Osteocyte (in vitro differentiated cells): ENCODE measurements at regions not wholly inside any gene's neighbourhood (a gene's known extent, or its start where the extent isn't known, plus 50 kb on each side); places are given as distances from the start of the nearest gene placed in this dataset.

Experiments used
- DNase-seq: peaks from one replicate; pipeline ENCODE4 v3.0.0; 2021; ENCODE audit warnings: mixed read lengths; ENCODE audit not compliant: unreplicated experiment; ENCODE audit errors: extremely low spot score
- H3K27ac Mint-ChIP-seq: one replicate; pipeline ENCODE4 v1.8.0; 2021; ENCODE audit warnings: mild to moderate bottlenecking, mixed read lengths; ENCODE audit not compliant: unreplicated experiment
- H3K27me3 Mint-ChIP-seq: one replicate; pipeline ENCODE4 v1.8.0; 2021; ENCODE audit warnings: mixed read lengths; ENCODE audit not compliant: unreplicated experiment
- H3K36me3 Mint-ChIP-seq: one replicate; pipeline ENCODE4 v1.8.0; 2021; ENCODE audit warnings: mixed read lengths; ENCODE audit not compliant: unreplicated experiment
- H3K4me1 Mint-ChIP-seq: one replicate; pipeline ENCODE4 v1.8.0; 2021; ENCODE audit warnings: mixed read lengths; ENCODE audit not compliant: unreplicated experiment
- H3K4me3 Mint-ChIP-seq: one replicate; pipeline ENCODE4 v1.8.0; 2021; ENCODE audit warnings: mild to moderate bottlenecking, moderate library complexity, mixed read lengths; ENCODE audit not compliant: unreplicated experiment
- H3K9me3 Mint-ChIP-seq: one replicate; pipeline ENCODE4 v1.8.0; 2021; ENCODE audit warnings: mixed read lengths; ENCODE audit not compliant: unreplicated experiment
- CTCF ChIP-seq: fragments of 200-600 bp; sonication (generic); IDR thresholded peaks from 2 replicates; pipeline ENCODE4 v1.5.0; 2021; ENCODE audit warnings: antibody characterized with exemption, mild to moderate bottlenecking, moderate library complexity

GRCh38 chr15:47998619-47999019, 122.2 kb upstream of the SLC24A5 start:
- H3K27ac Mint-ChIP-seq, result no peak overlapping the region
- TF ChIP-seq CTCF, result no peak
- no peaks in the 10 kb centered on the region for H3K36me3 Mint-ChIP-seq

GRCh38 chr15:48001393-48002039, 119.3 kb upstream of the SLC24A5 start:
- peaks cover 7% of the 10 kb centered on the region for H3K27me3 Mint-ChIP-seq
- H3K27ac Mint-ChIP-seq, result no peak overlapping the region
- H3K4me1 Mint-ChIP-seq, result peaks cover 15% of the 10 kb centered on the region
- TF ChIP-seq CTCF, result no peak
- H3K4me3 Mint-ChIP-seq, result no peak overlapping the region
- H3K9me3 Mint-ChIP-seq, result no peaks in the 10 kb centered on the region
- no peak for DNase-seq
- H3K36me3 Mint-ChIP-seq, result no peaks in the 10 kb centered on the region

More at GRCh38 chr15:47998619-47999019, 122.2 kb upstream of the SLC24A5 start:
- Mint-ChIP-seq H3K27me3 (peaks cover 11% of the 10 kb centered on the region), H3K4me3 (no peak overlapping the region), H3K9me3 (no peaks in the 10 kb centered on the region), H3K4me1 (no peaks in the 10 kb centered on the region)
- DNase-seq, result no peak

- peaks cover 7% of the 10 kb centered on the region for H3K27me3 Mint-ChIP-seq
- no peak overlapping the region for H3K4me3 Mint-ChIP-seq
- no peaks in the 10 kb centered on the region for H3K36me3 Mint-ChIP-seq
- H3K4me1 Mint-ChIP-seq, result peaks cover 19% of the 10 kb centered on the region
- H3K9me3 Mint-ChIP-seq, result no peaks in the 10 kb centered on the region
- TF ChIP-seq CTCF, result no peak
- no peak overlapping the region for H3K27ac Mint-ChIP-seq
- DNase-seq, result no peak
These were observed 118.0 kb upstream of the SLC24A5 start for GRCh38 chr15:48002767-48003166.

- no peak overlapping the region for H3K4me3 Mint-ChIP-seq
- H3K4me1 Mint-ChIP-seq, result peaks cover 19% of the 10 kb centered on the region
- no peaks in the 10 kb centered on the region for H3K9me3 Mint-ChIP-seq
- no peaks in the 10 kb centered on the region for H3K36me3 Mint-ChIP-seq
- no peak for DNase-seq
- peaks cover 7% of the 10 kb centered on the region for H3K27me3 Mint-ChIP-seq
- TF ChIP-seq CTCF, result no peak
- no peak overlapping the region for H3K27ac Mint-ChIP-seq
These were observed 117.3 kb upstream of the SLC24A5 start for GRCh38 chr15:48003441-48003840.

- no peaks in the 10 kb centered on the region for H3K36me3 Mint-ChIP-seq
- no peaks in the 10 kb centered on the region for H3K9me3 Mint-ChIP-seq
- TF ChIP-seq CTCF, result no peak
- peaks cover 19% of the 10 kb centered on the region for H3K4me1 Mint-ChIP-seq
- no peak overlapping the region for H3K27ac Mint-ChIP-seq
- H3K27me3 Mint-ChIP-seq, result peaks cover 7% of the 10 kb centered on the region
- DNase-seq, result no peak
- H3K4me3 Mint-ChIP-seq, result no peak overlapping the region
These were observed 115.7 kb upstream of the SLC24A5 start for GRCh38 chr15:48005077-48005476.
